GM12873 (cell line): ENCODE measurements at regions not wholly inside any gene's neighbourhood (a gene's known extent, or its start where the extent isn't known, plus 50 kb on each side); places are given as distances from the start of the nearest gene placed in this dataset.

Experiments used
- CTCF ChIP-seq: IDR thresholded peaks from 2 replicates; pipeline ENCODE4 v1.5.1; 2012; ENCODE audit warnings: low read depth, mild to moderate bottlenecking, moderate library complexity, low read length, control low read depth; ENCODE audit not compliant: insufficient read depth; ENCODE audit errors: missing control alignments

- no peak for TF ChIP-seq CTCF
Measured at GRCh38 chr7:24051651-24052050, 232.3 kb upstream of the NPY start.

GRCh38 chr7:24052572-24053260, 231.3 kb upstream of the NPY start:
- no peak for TF ChIP-seq CTCF

- TF ChIP-seq CTCF: no peak
Measured at GRCh38 chr7:24054236-24054635, 229.8 kb upstream of the NPY start.

GRCh38 chr7:24057243-24057642, 226.7 kb upstream of the NPY start:
- TF ChIP-seq CTCF: peak; percentile 24

- TF ChIP-seq CTCF: no peak
Measured at GRCh38 chr7:24058953-24059352, 225.0 kb upstream of the NPY start.

GRCh38 chr7:24059775-24060174, 224.2 kb upstream of the NPY start:
- TF ChIP-seq CTCF: no peak

GRCh38 chr7:24063721-24064120, 220.3 kb upstream of the NPY start:
- TF ChIP-seq CTCF: no peak
